GM12878 (cell line): ENCODE measurements at regions not wholly inside any gene's neighbourhood (a gene's known extent, or its start where the extent isn't known, plus 50 kb on each side); places are given as distances from the start of the nearest gene placed in this dataset.

Source experiments
- ATF2 ChIP-seq: IDR thresholded peaks from 2 replicates; pipeline ENCODE4 v1.6.1; 2012; ENCODE audit warnings: low read length, inconsistent platforms
- FOXK2 ChIP-seq: fragments of 450-650 bp; IDR thresholded peaks from 2 replicates; pipeline ENCODE4 v1.6.1; 2017; ENCODE audit warnings: mild to moderate bottlenecking, moderate library complexity
- RCOR1 ChIP-seq: conservative IDR thresholded peaks from 2 replicates; pipeline ENCODE4 v1.6.1; 2012; ENCODE audit warnings: low read depth, low read length, improper control_type of control experiment
- RFX5 ChIP-seq: IDR thresholded peaks from 2 replicates; pipeline ENCODE4 v1.6.1; 2011; ENCODE audit warnings: low read depth, low read length, improper control_type of control experiment
- STAT1 ChIP-seq: fragments of 450-650 bp; conservative IDR thresholded peaks from 2 replicates; pipeline ENCODE4 v1.6.1; 2014; ENCODE audit warnings: antibody characterized with exemption, mild to moderate bottlenecking
- USF2 ChIP-seq: IDR thresholded peaks from 2 replicates; pipeline ENCODE4 v1.6.1; 2011; ENCODE audit warnings: low read depth, low read length, improper control_type of control experiment, borderline replicate concordance
- ZBTB33 ChIP-seq: fragments of 450-650 bp; IDR thresholded peaks from 2 replicates; pipeline ENCODE4 v1.6.1; 2017; ENCODE audit warnings: mild to moderate bottlenecking

GRCh38 chr16:47999595-47999994 is 156.2 kb downstream of the ABCC12 start:
- no peak for TF ChIP-seq RCOR1
- TF ChIP-seq USF2 = no peak
- no peak for TF ChIP-seq ZBTB33
- TF ChIP-seq RFX5 = no peak
- no peak for TF ChIP-seq ATF2
- TF ChIP-seq STAT1 = no peak
- no peak for TF ChIP-seq FOXK2
